GM12878 (cell line): ENCODE measurements at regions not wholly inside any gene's neighbourhood (a gene's known extent, or its start where the extent isn't known, plus 50 kb on each side); places are given as distances from the start of the nearest gene placed in this dataset.

Experiments
- ATAC-seq: fragments of 200-7000 bp; cut with Tn5 transposase; 3 replicates; pipeline ENCODE4 v1.9.1; 2020; ENCODE audit warnings: mild to moderate bottlenecking, moderate library complexity
- BruUV-seq: library from RNA; stranded (reverse); fragments of 400-500 nt; replicated peaks from 2 replicates; lab custom pipeline; 2021; lab: Mats Ljungman, UMichigan
- CTCF ChIA-PET: fragments of 300-600 bp; sonication (Branson Sonifier 250); formaldehyde crosslinking; extraction: SDS; loops from one replicate; lab custom pipeline; 2021; ENCODE audit warnings: inconsistent platforms; lab: Yijun Ruan, JAX
- POLR2A ChIA-PET: fragments of 350-600 bp; formaldehyde crosslinking; extraction: SDS; loops from one replicate; lab custom pipeline; 2021; ENCODE audit warnings: inconsistent platforms; lab: Charles Lee
- RAD21 ChIA-PET: fragments of 300-600 bp; sonication (Branson Sonifier 250); formaldehyde crosslinking; loops from one replicate; lab custom pipeline; 2023; ENCODE audit warnings: antibody characterized with exemption; ENCODE audit not compliant: unreplicated experiment; lab: Charles Lee
- SMC1A ChIA-PET: fragments of 300-600 bp; sonication (Branson Sonifier 250); formaldehyde crosslinking; loops from one replicate; lab custom pipeline; 2023; ENCODE audit not compliant: unreplicated experiment, uncharacterized antibody; lab: Charles Lee
- DNase-seq: peaks from one replicate; pipeline ENCODE4 v3.0.0-alpha.2; 2011; ENCODE audit warnings: low read depth, low spot score
- FAIRE-seq: peaks from 3 replicates; lab custom pipeline; 2011; peaks lifted over from hg19 to GRCh38; lab: Jason Lieb, UNC
- H2AFZ ChIP-seq: 2 replicates; pipeline ENCODE4 v1.6.0; 2011; ENCODE audit warnings: low read depth, low read length, control low read depth; ENCODE audit not compliant: control insufficient read depth
- H3K27ac ChIP-seq: 2 replicates; pipeline ENCODE4 v1.5.1; 2011; ENCODE audit warnings: control low read depth; ENCODE audit not compliant: control insufficient read depth, insufficient read depth
- H3K27me3 ChIP-seq, 2 experiments: replicated peaks in 1 of 2; 2 replicates each; pipeline versions ENCODE4 v1.6.0 to v1.6.1; 2011; ENCODE audit warnings: low read length in 1 of 2; ENCODE audit not compliant: control insufficient read depth in 2 of 2, insufficient read depth in 2 of 2
- H3K36me3 ChIP-seq, 2 experiments: 2 replicates each; pipeline ENCODE4 v1.5.1; 2011; ENCODE audit warnings: low read length in 1 of 2; ENCODE audit not compliant: control insufficient read depth in 2 of 2, insufficient read depth in 2 of 2
- H3K4me1 ChIP-seq: 2 replicates; pipeline ENCODE4 v1.6.1; 2011; ENCODE audit warnings: mild to moderate bottlenecking, low read length, moderate library complexity, mixed read lengths; ENCODE audit not compliant: control insufficient read depth, insufficient read depth
- H3K4me2 ChIP-seq: 2 replicates; pipeline ENCODE4 v1.6.0; 2011; ENCODE audit warnings: control low read depth; ENCODE audit not compliant: control insufficient read depth, insufficient read depth
- H3K4me3 ChIP-seq: fragments of 200-600 bp; sonication (generic); 2 replicates; pipeline ENCODE4 v1.5.1; 2016
- H3K79me2 ChIP-seq: 2 replicates; pipeline ENCODE4 v1.6.0; 2011; ENCODE audit warnings: low read length; ENCODE audit not compliant: control insufficient read depth, insufficient read depth
- H3K9ac ChIP-seq: 2 replicates; pipeline ENCODE4 v1.8.0; 2011; ENCODE audit warnings: low read length, control low read depth, mixed read lengths; ENCODE audit not compliant: control insufficient read depth, insufficient read depth
- H3K9me3 ChIP-seq: replicated peaks from 3 replicates; pipeline ENCODE4 v1.5.1; 2011; ENCODE audit warnings: mild to moderate bottlenecking, low read length; ENCODE audit not compliant: control insufficient read depth, insufficient read depth
- H4K20me1 ChIP-seq: 2 replicates; pipeline ENCODE4 v1.6.0; 2011; ENCODE audit not compliant: control insufficient read depth, insufficient read depth
- GABPA ChIP-seq: IDR thresholded peaks from 2 replicates; pipeline ENCODE4 v1.6.1; 2014; ENCODE audit warnings: antibody characterized with exemption, low read depth, mild to moderate bottlenecking, inconsistent platforms
- NBN ChIP-seq: fragments of 450-650 bp; IDR thresholded peaks from 2 replicates; pipeline ENCODE4 v1.6.1; 2016
- PAX5 ChIP-seq: IDR thresholded peaks from 2 replicates; pipeline ENCODE4 v1.6.1; 2011; ENCODE audit warnings: low read depth, low read length, borderline replicate concordance
- POU2F2 ChIP-seq: IDR thresholded peaks from 3 replicates; pipeline ENCODE4 v1.6.1; 2011; ENCODE audit warnings: low read depth, mild to moderate bottlenecking, low read length, borderline replicate concordance
- SMC3 ChIP-seq: IDR thresholded peaks from 2 replicates; pipeline ENCODE4 v1.6.1; 2011; ENCODE audit warnings: low read length, improper control_type of control experiment, borderline replicate concordance
- SPI1 ChIP-seq: IDR thresholded peaks from 2 replicates; pipeline ENCODE4 v1.6.1; 2011; ENCODE audit warnings: low read depth, mild to moderate bottlenecking, low read length, moderate library complexity, borderline replicate concordance; ENCODE audit not compliant: insufficient read depth
- ZNF274 ChIP-seq: IDR thresholded peaks from one replicate; pipeline ENCODE4 v1.8.0; 2011; ENCODE audit not compliant: insufficient read length, insufficient read depth
- WGBS: methylation state at CpG from one replicate; pipeline ENCODE4 v1.1.6; 2016; ENCODE audit warnings: low lambda C conversion rate; ENCODE audit not compliant: insufficient replicate concordance, insufficient coverage; ENCODE audit errors: missing lambda C conversion rate; 5-methylcytosine and 5-hydroxymethylcytosine counted together
- in situ Hi-C: fragments of 300-500 bp; cut with MboI; formaldehyde crosslinking; loops from 9 replicates; pipeline ENCODE4 v1.14.3; 2018; ENCODE audit warnings: mixed read lengths
- intact Hi-C: fragments of 100-400 bp; cut with micrococcal nuclease; formaldehyde crosslinking; loops from one replicate; pipeline ENCODE4 v1.14.2; 2022; ENCODE audit not compliant: unreplicated experiment
- TF ChIP-seq, protein P1 (sequence below): IDR thresholded peaks from 2 replicates; pipeline ENCODE4 v1.6.1; 2011; ENCODE audit warnings: borderline replicate concordance, low read depth, mild to moderate bottlenecking, moderate library complexity, mixed read lengths, low read length; ENCODE audit not compliant: insufficient read depth; ENCODE audit errors: extremely low read length
- TF ChIP-seq, protein P2 (sequence below): IDR thresholded peaks from 2 replicates; pipeline ENCODE4 v1.6.1; 2012; ENCODE audit warnings: improper control_type of control experiment, low read depth, low read length; ENCODE audit not compliant: insufficient replicate concordance
- TF ChIP-seq, protein P3 (sequence below): fragments of 450-650 bp; IDR thresholded peaks from 2 replicates; pipeline ENCODE4 v1.6.1; 2016; ENCODE audit warnings: mild to moderate bottlenecking

DNA sequence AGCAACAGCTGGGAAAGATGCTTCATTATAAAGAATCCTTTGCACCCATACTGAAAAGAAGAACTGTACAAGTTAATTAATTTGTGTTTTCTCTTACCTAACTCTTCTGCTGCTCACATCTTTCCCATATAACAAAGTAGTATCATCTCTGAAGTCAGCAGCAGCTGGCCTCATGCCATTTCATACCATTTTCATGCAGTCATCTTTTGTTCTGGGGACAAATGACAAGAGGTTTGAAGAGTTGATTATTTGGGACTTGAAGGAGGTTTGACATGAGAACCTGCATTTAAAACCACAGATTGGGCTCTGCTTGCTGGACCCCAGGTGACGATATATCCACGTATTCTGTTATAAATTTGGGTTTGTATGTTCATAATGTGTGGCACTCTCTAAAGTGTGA is 430.3 kb downstream of the SPRY1 start:
- no peaks in the 10 kb centered on the region for H3K4me1 ChIP-seq
- ChIA-PET POLR2A (no interaction called here), SMC1A (interaction anchor here (0.6 to 2.2 kb wide), 2 partner anchors 10 to 184 kb away, joined by 3 to 8 read pairs; no protein-coding TSS in a partner anchor)
- 40% methylated on average over 2 of the region's 2 CpGs for WGBS
- TF ChIP-seq SMC3 (no peak), SPI1 (no peak), NBN (no peak), ZNF274 (no peak), PAX5 (no peak), POU2F2 (no peak), GABPA (no peak)
- TF ChIP-seq, protein P1, sequence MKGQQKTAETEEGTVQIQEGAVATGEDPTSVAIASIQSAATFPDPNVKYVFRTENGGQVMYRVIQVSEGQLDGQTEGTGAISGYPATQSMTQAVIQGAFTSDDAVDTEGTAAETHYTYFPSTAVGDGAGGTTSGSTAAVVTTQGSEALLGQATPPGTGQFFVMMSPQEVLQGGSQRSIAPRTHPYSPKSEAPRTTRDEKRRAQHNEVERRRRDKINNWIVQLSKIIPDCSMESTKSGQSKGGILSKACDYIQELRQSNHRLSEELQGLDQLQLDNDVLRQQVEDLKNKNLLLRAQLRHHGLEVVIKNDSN, result no peak
- TF ChIP-seq, protein P2, sequence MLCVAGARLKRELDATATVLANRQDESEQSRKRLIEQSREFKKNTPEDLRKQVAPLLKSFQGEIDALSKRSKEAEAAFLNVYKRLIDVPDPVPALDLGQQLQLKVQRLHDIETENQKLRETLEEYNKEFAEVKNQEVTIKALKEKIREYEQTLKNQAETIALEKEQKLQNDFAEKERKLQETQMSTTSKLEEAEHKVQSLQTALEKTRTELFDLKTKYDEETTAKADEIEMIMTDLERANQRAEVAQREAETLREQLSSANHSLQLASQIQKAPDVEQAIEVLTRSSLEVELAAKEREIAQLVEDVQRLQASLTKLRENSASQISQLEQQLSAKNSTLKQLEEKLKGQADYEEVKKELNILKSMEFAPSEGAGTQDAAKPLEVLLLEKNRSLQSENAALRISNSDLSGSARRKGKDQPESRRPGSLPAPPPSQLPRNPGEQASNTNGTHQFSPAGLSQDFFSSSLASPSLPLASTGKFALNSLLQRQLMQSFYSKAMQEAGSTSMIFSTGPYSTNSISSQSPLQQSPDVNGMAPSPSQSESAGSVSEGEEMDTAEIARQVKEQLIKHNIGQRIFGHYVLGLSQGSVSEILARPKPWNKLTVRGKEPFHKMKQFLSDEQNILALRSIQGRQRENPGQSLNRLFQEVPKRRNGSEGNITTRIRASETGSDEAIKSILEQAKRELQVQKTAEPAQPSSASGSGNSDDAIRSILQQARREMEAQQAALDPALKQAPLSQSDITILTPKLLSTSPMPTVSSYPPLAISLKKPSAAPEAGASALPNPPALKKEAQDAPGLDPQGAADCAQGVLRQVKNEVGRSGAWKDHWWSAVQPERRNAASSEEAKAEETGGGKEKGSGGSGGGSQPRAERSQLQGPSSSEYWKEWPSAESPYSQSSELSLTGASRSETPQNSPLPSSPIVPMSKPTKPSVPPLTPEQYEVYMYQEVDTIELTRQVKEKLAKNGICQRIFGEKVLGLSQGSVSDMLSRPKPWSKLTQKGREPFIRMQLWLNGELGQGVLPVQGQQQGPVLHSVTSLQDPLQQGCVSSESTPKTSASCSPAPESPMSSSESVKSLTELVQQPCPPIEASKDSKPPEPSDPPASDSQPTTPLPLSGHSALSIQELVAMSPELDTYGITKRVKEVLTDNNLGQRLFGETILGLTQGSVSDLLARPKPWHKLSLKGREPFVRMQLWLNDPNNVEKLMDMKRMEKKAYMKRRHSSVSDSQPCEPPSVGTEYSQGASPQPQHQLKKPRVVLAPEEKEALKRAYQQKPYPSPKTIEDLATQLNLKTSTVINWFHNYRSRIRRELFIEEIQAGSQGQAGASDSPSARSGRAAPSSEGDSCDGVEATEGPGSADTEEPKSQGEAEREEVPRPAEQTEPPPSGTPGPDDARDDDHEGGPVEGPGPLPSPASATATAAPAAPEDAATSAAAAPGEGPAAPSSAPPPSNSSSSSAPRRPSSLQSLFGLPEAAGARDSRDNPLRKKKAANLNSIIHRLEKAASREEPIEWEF, result no peak
- TF ChIP-seq, protein P3, sequence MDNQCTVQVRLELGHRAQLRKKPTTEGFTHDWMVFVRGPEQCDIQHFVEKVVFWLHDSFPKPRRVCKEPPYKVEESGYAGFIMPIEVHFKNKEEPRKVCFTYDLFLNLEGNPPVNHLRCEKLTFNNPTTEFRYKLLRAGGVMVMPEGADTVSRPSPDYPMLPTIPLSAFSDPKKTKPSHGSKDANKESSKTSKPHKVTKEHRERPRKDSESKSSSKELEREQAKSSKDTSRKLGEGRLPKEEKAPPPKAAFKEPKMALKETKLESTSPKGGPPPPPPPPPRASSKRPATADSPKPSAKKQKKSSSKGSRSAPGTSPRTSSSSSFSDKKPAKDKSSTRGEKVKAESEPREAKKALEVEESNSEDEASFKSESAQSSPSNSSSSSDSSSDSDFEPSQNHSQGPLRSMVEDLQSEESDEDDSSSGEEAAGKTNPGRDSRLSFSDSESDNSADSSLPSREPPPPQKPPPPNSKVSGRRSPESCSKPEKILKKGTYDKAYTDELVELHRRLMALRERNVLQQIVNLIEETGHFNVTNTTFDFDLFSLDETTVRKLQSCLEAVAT, result no peak
- TF ChIP-seq, all 136 proteins: peak for 0
- Histone ChIP-seq H3K4me3 (no peak overlapping the region), H4K20me1 (no peaks in the 10 kb centered on the region), H3K36me3 (no peaks in the 10 kb centered on the region), H2AFZ (no peak overlapping the region), H3K4me2 (no peak overlapping the region), H3K79me2 (no peaks in the 10 kb centered on the region), H3K9ac (no peak overlapping the region), H3K27ac (no peak overlapping the region), H3K27me3 (no peaks in the 10 kb centered on the region), H3K9me3 (no peaks in the 10 kb centered on the region)
- ChIA-PET RAD21 (no interaction called here), CTCF (interaction anchor here (0.8 kb wide), 1 partner anchor 111 kb away, joined by 3 read pairs; no protein-coding TSS in a partner anchor)
- DNase-seq (no peak), FAIRE-seq (no peak), ATAC-seq (no peak)
- BruUV-seq, result no TSS peak
- intact Hi-C loops, result no loop called here
- in situ Hi-C loops, result no loop called here
